Right lobe of liver (tissue), 4 donors: ENCODE measurements at regions not wholly inside any gene's neighbourhood (a gene's known extent, or its start where the extent isn't known, plus 50 kb on each side); places are given as distances from the start of the nearest gene placed in this dataset.

Experiments used
- POLR2A ChIP-seq: fragments of 450-650 bp; IDR thresholded peaks from one replicate; pipeline ENCODE4 v1.6.1; 2017; ENCODE audit warnings: antibody characterized with exemption, mild to moderate bottlenecking
- TF ChIP-seq, protein P1 (sequence below), 4 donors: fragments of 200-600 bp in 3 of 4; fragments of 450-650 bp in 1 of 4; IDR thresholded peaks; one replicate each; pipeline versions ENCODE4 v1.5.1 to v1.8.0; 2016 to 2022; ENCODE audit warnings: antibody characterized with exemption in 4 of 4, mild to moderate bottlenecking in 2 of 4
- donor health status: DM: no; HTN: no; CAD: no.
- donor health status: DM: no; HTN: no; CAD: no.
- donor health status: DM: no; HTN: yes; CAD: no.

DNA sequence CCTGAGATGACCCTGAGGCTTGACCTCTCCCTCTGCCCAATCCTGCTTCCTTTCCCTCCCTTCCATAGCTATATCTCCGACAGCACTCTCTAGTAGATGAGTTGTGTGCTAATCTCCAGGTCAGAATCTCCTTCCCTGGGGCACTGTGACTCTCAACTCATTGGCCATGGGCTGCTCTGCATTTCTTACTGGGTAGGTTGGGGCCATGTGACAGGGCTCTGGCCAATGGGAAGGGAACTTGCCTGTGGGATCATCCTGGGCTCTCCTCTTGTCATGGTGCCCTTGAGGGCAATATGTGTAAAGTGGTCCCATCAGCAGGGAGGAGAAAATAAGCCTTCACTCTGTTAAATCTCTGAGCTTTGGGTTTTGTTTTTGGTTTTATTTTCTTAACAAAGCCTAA is 80.1 kb upstream of the ANKRD1 start:
- TF ChIP-seq, protein P1, sequence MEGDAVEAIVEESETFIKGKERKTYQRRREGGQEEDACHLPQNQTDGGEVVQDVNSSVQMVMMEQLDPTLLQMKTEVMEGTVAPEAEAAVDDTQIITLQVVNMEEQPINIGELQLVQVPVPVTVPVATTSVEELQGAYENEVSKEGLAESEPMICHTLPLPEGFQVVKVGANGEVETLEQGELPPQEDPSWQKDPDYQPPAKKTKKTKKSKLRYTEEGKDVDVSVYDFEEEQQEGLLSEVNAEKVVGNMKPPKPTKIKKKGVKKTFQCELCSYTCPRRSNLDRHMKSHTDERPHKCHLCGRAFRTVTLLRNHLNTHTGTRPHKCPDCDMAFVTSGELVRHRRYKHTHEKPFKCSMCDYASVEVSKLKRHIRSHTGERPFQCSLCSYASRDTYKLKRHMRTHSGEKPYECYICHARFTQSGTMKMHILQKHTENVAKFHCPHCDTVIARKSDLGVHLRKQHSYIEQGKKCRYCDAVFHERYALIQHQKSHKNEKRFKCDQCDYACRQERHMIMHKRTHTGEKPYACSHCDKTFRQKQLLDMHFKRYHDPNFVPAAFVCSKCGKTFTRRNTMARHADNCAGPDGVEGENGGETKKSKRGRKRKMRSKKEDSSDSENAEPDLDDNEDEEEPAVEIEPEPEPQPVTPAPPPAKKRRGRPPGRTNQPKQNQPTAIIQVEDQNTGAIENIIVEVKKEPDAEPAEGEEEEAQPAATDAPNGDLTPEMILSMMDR (IDR thresholded peaks at IDR 0.05), result no peak
- TF ChIP-seq POLR2A, result no peak
